ENCODE measurements at regions not wholly inside any gene's neighbourhood (a gene's known extent, or its start where the extent isn't known, plus 50 kb on each side); places are given as distances from the start of the nearest gene placed in this dataset.

GRCh38 chr13:90902255-90902654, 445.2 kb upstream of the MIR17HG start (continued):
- TF ChIP-seq JUNB (IDR thresholded peaks at IDR 0.05): no peak

DNA sequence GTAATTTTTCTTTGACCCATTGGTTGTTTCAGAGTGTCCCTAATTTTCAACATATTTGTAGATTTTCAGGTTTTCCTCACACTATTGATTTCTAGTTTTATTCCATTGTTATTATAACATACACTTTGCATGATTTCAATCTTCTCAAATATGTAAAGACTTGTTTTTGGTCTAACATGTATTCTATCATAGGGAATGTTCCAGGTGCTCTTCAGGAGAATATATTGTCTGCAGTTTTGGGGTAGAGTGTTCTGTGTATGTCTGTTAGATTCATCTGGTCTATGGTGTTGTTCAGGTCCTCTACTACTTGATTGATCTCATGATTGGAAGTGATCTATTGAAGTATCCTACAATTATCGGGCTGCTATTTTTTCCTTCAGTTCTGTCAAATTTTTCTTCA, 440.9 kb upstream of the MIR17HG start:
- Histone ChIP-seq H3K27ac (no peak overlapping the region), H3K4me2 (no peak overlapping the region), H3K4me3 (no peak overlapping the region), H3K9me3 (peaks cover 2% of the 10 kb centered on the region; the same call in 1 of the 3 replicates), H3K4me1 (no peaks in the 10 kb centered on the region)
- ChIA-PET POLR2A (no interaction called here), CTCF (no interaction called here)
- ATAC-seq (no peak), DNase-seq (ENCODE audit: low read depth in 1 of 2, low spot score in 1 of 2) (no peak), FAIRE-seq (no peak)
- WGBS (ENCODE audit: missing lambda C conversion rate): 59% methylated on average over 1 of the region's 1 CpG
- TF ChIP-seq TFCP2L1 (CRISPR knock-in tag; IDR thresholded peaks at IDR 0.05) (no peak), POLR2AphosphoS2 (conservative IDR thresholded peaks at IDR 0.05; ENCODE audit: low read length) (no peak)

GRCh38 chr13:90908792-90909191, 438.7 kb upstream of the MIR17HG start:
- FAIRE-seq (no peak), ATAC-seq (no peak)
- no peak for TF ChIP-seq FOSL2 (IDR thresholded peaks at IDR 0.05)
- TF ChIP-seq FOSL2 (CRISPR knock-in tag; IDR thresholded peaks at IDR 0.05): no peak
- TF ChIP-seq KDM5A (IDR thresholded peaks at IDR 0.05): no peak

DNA sequence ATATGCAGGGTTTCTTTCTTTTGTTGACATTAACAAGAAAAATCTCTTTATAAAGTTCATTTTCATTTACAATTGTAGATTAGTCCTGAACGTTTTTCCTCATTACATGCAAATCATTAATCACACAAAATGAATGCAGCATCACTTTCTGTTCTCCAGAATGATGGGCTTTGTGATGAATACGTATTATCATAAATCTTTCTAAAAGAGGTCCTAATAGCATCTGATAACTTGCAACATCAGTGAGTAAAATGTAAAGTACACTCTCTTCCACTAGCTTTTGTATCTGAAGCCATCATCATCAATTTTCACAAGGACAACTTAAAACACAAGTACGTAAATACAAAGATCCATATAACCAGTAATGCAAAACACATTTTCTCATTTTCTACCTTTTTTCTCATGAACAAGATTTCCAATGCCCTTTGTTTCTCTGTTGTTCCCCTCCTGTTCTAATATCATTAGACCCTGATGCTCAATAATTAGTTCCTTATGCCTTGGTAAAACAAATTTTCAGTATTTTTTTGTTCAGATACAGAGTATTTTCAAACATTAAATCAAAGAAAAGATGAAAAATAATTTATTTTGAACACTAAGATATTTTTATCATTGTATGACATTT, 437.4 kb upstream of the MIR17HG start:
- no peak for ATAC-seq
- H3K4me2 ChIP-seq: no peak overlapping the region
- CTCF ChIA-PET: interaction anchor here (0.6 kb wide), 1 partner anchor 1470 kb away, joined by 5 read pairs; no protein-coding TSS in a partner anchor
- H3K4me1 ChIP-seq: no peaks in the 10 kb centered on the region
- H3K27ac ChIP-seq: no peak overlapping the region
- FAIRE-seq: no peak
- no peak for DNase-seq (ENCODE audit: low read depth in 1 of 2, low spot score in 1 of 2)
- peaks cover 2% of the 10 kb centered on the region; the same call in 1 of the 3 replicates for H3K9me3 ChIP-seq
- no peak overlapping the region for H3K4me3 ChIP-seq
- TF ChIP-seq MAFK (IDR thresholded peaks at IDR 0.05; ENCODE audit: partially characterized antibody): no peak
- 63% methylated on average over 3 of the region's 3 CpGs for WGBS (ENCODE audit: missing lambda C conversion rate)
- POLR2A ChIA-PET: no interaction called here

More at GRCh38 chr13:90908792-90909191, 438.7 kb upstream of the MIR17HG start:
- DNase-seq (ENCODE audit: low read depth in 1 of 2, low spot score in 1 of 2): no peak
- 88% methylated on average over 2 of the region's 2 CpGs for WGBS (ENCODE audit: missing lambda C conversion rate)
- ChIA-PET POLR2A (no interaction called here), CTCF (no interaction called here)
- Histone ChIP-seq H3K4me2 (no peak overlapping the region), H3K4me3 (no peak overlapping the region), H3K9me3 (peaks cover 2% of the 10 kb centered on the region; the same call in 1 of the 3 replicates), H3K27ac (no peak overlapping the region), H3K4me1 (no peaks in the 10 kb centered on the region)

- TF ChIP-seq POLR2AphosphoS2 (conservative IDR thresholded peaks at IDR 0.05; ENCODE audit: low read length) (no peak), NPAS2 (CRISPR knock-in tag; IDR thresholded peaks at IDR 0.05; ENCODE audit: borderline replicate concordance) (no peak), FOXS1 (CRISPR knock-in tag; IDR thresholded peaks at IDR 0.05) (no peak), PBX3 (IDR thresholded peaks at IDR 0.05) (no peak), ELK1 (IDR thresholded peaks at IDR 0.05; ENCODE audit: low read depth, low read length) (no peak), NFE2L2 (conservative IDR thresholded peaks at IDR 0.05; ENCODE audit: low read length) (no peak), MAFK (IDR thresholded peaks at IDR 0.05; ENCODE audit: partially characterized antibody) (no peak), JUN (IDR thresholded peaks at IDR 0.05) (no peak), MYC (IDR thresholded peaks at IDR 0.05; ENCODE audit: borderline replicate concordance, low read length) (no peak), CHD4 (IDR thresholded peaks at IDR 0.05; ENCODE audit: borderline replicate concordance) (no peak), ZC3H11A (IDR thresholded peaks at IDR 0.05) (no peak), RARB (CRISPR knock-in tag; IDR thresholded peaks at IDR 0.05) (no peak), POLR2A (IDR thresholded peaks at IDR 0.05; ENCODE audit: low read length) (no peak), ZSCAN20 (CRISPR knock-in tag; IDR thresholded peaks at IDR 0.05) (no peak), ZFP36 (IDR thresholded peaks at IDR 0.05; ENCODE audit: borderline replicate concordance, partially characterized antibody) (no peak), RCOR1 (IDR thresholded peaks at IDR 0.05; ENCODE audit: low read depth, low read length) (no peak)
- TF ChIP-seq, protein P1, sequence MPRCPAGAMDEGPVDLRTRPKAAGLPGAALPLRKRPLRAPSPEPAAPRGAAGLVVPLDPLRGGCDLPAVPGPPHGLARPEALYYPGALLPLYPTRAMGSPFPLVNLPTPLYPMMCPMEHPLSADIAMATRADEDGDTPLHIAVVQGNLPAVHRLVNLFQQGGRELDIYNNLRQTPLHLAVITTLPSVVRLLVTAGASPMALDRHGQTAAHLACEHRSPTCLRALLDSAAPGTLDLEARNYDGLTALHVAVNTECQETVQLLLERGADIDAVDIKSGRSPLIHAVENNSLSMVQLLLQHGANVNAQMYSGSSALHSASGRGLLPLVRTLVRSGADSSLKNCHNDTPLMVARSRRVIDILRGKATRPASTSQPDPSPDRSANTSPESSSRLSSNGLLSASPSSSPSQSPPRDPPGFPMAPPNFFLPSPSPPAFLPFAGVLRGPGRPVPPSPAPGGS (IDR thresholded peaks at IDR 0.05): no peak
- TF ChIP-seq, protein P2, sequence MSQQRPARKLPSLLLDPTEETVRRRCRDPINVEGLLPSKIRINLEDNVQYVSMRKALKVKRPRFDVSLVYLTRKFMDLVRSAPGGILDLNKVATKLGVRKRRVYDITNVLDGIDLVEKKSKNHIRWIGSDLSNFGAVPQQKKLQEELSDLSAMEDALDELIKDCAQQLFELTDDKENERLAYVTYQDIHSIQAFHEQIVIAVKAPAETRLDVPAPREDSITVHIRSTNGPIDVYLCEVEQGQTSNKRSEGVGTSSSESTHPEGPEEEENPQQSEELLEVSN (IDR thresholded peaks at IDR 0.05; ENCODE audit: borderline replicate concordance, low read depth): no peak
- TF ChIP-seq, protein P3, sequence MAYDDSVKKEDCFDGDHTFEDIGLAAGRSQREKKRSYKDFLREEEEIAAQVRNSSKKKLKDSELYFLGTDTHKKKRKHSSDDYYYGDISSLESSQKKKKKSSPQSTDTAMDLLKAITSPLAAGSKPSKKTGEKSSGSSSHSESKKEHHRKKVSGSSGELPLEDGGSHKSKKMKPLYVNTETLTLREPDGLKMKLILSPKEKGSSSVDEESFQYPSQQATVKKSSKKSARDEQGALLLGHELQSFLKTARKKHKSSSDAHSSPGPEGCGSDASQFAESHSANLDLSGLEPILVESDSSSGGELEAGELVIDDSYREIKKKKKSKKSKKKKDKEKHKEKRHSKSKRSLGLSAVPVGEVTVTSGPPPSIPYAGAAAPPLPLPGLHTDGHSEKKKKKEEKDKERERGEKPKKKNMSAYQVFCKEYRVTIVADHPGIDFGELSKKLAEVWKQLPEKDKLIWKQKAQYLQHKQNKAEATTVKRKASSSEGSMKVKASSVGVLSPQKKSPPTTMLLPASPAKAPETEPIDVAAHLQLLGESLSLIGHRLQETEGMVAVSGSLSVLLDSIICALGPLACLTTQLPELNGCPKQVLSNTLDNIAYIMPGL (CRISPR knock-in tag; IDR thresholded peaks at IDR 0.05; ENCODE audit: borderline replicate concordance): no peak
These were observed 435.2 kb upstream of the MIR17HG start for GRCh38 chr13:90912247-90912646.

More at GRCh38 chr13:90912247-90912646, 435.2 kb upstream of the MIR17HG start:
- FAIRE-seq (no peak), DNase-seq (ENCODE audit: low read depth in 1 of 2, low spot score in 1 of 2) (no peak), ATAC-seq (no peak)
- no peaks in the 10 kb centered on the region for H3K4me1 ChIP-seq
- POLR2A ChIA-PET: no interaction called here
- H3K27ac ChIP-seq: no peak overlapping the region
- H3K9me3 ChIP-seq: no peaks in the 10 kb centered on the region
- H3K4me2 ChIP-seq: no peak overlapping the region
- CTCF ChIA-PET: interaction anchor here (1.2 kb wide), 1 partner anchor 57 kb away, joined by 3 read pairs; no protein-coding TSS in a partner anchor
- H3K4me3 ChIP-seq: no peak overlapping the region
- 91% methylated on average over 1 of the region's 1 CpG for WGBS (ENCODE audit: missing lambda C conversion rate)
